ENCODE measurements at regions not wholly inside any gene's neighbourhood (a gene's known extent, or its start where the extent isn't known, plus 50 kb on each side); places are given as distances from the start of the nearest gene placed in this dataset.

- TF ChIP-seq, protein P1, sequence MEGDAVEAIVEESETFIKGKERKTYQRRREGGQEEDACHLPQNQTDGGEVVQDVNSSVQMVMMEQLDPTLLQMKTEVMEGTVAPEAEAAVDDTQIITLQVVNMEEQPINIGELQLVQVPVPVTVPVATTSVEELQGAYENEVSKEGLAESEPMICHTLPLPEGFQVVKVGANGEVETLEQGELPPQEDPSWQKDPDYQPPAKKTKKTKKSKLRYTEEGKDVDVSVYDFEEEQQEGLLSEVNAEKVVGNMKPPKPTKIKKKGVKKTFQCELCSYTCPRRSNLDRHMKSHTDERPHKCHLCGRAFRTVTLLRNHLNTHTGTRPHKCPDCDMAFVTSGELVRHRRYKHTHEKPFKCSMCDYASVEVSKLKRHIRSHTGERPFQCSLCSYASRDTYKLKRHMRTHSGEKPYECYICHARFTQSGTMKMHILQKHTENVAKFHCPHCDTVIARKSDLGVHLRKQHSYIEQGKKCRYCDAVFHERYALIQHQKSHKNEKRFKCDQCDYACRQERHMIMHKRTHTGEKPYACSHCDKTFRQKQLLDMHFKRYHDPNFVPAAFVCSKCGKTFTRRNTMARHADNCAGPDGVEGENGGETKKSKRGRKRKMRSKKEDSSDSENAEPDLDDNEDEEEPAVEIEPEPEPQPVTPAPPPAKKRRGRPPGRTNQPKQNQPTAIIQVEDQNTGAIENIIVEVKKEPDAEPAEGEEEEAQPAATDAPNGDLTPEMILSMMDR (IDR thresholded peaks at IDR 0.05): no peak
- TF ChIP-seq EZH2phosphoT487 (IDR thresholded peaks at IDR 0.05) (no peak), EZH2 (IDR thresholded peaks at IDR 0.05) (no peak)
Measured at GRCh38 chr12:28975564-28976340, 173.3 kb upstream of the FAR2 start.
